ENCODE measurements at regions not wholly inside any gene's neighbourhood (a gene's known extent, or its start where the extent isn't known, plus 50 kb on each side); places are given as distances from the start of the nearest gene placed in this dataset.

DNA sequence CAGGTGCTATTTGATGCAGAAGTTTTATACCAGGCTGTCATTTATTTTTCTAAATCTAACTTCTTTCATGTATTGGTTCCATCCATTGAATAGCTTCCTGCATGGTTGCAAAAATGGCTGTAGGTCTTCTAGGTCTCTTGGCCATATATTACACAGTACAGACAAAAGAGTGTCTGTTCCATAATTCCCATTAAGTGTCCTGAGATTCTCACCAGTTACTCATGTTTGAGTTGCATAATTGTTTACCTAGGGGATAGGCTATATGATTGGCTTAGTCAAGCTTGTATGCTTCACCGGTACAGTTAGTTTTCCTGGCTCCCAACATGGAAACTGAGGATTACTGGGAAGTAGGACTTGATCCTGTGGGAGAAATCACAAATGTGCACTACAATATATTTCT, 399.4 kb upstream of the NUDT12 start:
- H3K4me1 Mint-ChIP-seq (ENCODE audit: low read depth), result no peaks in the 10 kb centered on the region
- no peak overlapping the region for H3K4me3 Mint-ChIP-seq
- ATAC-seq (replicated peaks in 1 of 2) (no peak), DNase-seq (no peak)
- H3K27ac Mint-ChIP-seq, result no peak overlapping the region
- peaks cover 2 to 15% of the 10 kb centered on the region in 2 donors for H3K9me3 Mint-ChIP-seq
- no peaks in the 10 kb centered on the region for H3K27me3 Mint-ChIP-seq (ENCODE audit: low read depth)
- peaks cover 0 to 2% of the 10 kb centered on the region in 2 donors for H3K36me3 Mint-ChIP-seq (ENCODE audit: insufficient read depth in 2 of 2)

DNA sequence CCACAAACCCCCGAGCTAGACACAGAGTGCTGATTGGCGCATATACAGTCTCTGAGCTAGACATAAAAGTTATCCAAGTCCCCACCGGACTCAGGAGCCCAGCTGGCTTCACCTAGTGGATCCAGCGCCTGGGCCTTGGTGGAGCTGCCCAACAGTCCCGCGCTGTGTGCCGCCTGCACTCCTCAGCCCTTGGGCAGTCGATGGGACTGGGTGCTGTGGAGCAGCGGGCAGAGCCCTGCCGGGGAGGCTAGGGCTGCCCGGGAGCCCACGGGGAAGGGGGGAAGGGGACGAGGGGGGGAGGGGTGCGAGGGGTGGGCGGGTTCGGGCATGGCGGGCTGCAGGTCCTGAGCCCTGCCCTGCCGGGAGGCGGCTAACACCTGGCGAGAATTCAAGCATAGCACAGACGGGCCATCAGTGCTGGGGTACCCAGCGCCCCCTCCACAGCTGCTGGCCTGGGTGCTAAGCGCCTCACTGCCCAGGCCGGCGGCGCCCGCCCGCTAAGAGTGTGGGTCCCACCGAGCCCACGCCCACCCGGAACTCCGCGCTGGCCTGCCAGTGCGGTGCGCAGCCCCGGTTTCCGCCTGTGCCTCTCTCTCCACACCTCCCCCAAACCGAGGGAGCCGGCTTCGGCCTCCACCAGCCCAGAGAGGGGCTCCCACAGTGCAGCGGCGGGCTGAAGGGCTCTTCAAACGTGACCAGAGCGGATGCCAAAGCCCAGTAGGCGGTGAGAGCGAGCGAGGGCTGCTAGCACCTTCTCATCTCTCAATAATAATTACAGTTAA, 391.2 kb upstream of the NUDT12 start:
- ATAC-seq (replicated peaks in 1 of 2), result no peak
- Mint-ChIP-seq H3K4me1 (ENCODE audit: low read depth) (no peaks in the 10 kb centered on the region), H3K36me3 (ENCODE audit: insufficient read depth in 2 of 2) (peaks cover 0 to 2% of the 10 kb centered on the region in 2 donors)

DNA sequence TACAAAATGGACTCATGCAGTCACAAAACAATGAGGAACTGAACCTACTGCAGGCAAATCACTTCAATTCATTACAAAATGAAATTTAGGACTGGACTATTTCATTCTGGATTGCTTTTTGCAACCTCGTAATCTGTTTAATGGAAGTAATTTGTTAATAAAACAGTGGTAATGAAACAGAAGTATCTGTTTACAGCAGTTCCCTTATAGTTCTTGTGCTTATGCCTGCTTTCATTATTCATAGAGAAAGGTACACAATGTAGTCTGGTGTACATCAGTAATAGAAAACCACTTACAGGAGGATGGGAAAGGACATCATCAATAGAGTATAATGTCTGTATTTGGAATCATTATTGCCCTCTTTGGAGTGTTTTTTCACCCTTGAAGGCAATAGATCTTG, 389.2 kb upstream of the NUDT12 start:
- H3K9me3 Mint-ChIP-seq, result peaks cover 0 to 2% of the 10 kb centered on the region in 2 donors
- H3K27ac Mint-ChIP-seq, result no peak overlapping the region
- no peaks in the 10 kb centered on the region for H3K4me1 Mint-ChIP-seq (ENCODE audit: low read depth)
- peaks cover 0 to 2% of the 10 kb centered on the region in 2 donors for H3K36me3 Mint-ChIP-seq (ENCODE audit: insufficient read depth in 2 of 2)
- ATAC-seq (replicated peaks in 1 of 2), result no peak
- H3K27me3 Mint-ChIP-seq (ENCODE audit: low read depth), result no peaks in the 10 kb centered on the region
- H3K4me3 Mint-ChIP-seq, result no peak overlapping the region
- no peak for DNase-seq

More for the DNA sequence above, 391.2 kb upstream of the NUDT12 start:
- peaks cover 2 to 8% of the 10 kb centered on the region in 2 donors for H3K9me3 Mint-ChIP-seq
- no peak for DNase-seq
- no peak overlapping the region for H3K27ac Mint-ChIP-seq
- H3K27me3 Mint-ChIP-seq (ENCODE audit: low read depth), result no peaks in the 10 kb centered on the region
- H3K4me3 Mint-ChIP-seq, result no peak overlapping the region

DNA sequence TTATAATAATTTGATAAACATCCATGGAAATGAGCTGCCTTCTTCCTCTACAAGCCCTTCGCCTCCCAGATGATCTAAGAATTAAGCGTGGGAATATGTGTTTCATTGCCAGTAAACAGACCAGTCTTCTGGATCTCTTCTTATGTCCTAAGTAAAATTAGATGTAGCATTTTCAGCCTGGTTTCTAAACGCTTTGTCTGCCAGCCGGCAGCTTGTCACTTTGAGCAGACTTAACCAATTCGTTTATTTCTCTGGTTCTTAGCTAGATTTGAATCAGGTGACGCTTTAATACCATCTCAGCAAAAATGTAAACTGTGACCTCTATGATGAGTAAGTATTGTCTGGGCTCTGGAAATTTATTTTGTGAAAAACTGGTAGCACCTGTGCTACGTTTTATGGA, 380.6 kb upstream of the NUDT12 start:
- no peak overlapping the region for H3K27ac Mint-ChIP-seq
- H3K4me1 Mint-ChIP-seq (ENCODE audit: low read depth), result no peaks in the 10 kb centered on the region
- ATAC-seq (replicated peaks in 1 of 2) (no peak), DNase-seq (no peak)
- no peaks in the 10 kb centered on the region for H3K27me3 Mint-ChIP-seq (ENCODE audit: low read depth)
- H3K9me3 Mint-ChIP-seq, result peaks cover 0 to 2% of the 10 kb centered on the region in 2 donors
- H3K36me3 Mint-ChIP-seq (ENCODE audit: insufficient read depth in 2 of 2), result no peaks in the 10 kb centered on the region
- no peak overlapping the region for H3K4me3 Mint-ChIP-seq

DNA sequence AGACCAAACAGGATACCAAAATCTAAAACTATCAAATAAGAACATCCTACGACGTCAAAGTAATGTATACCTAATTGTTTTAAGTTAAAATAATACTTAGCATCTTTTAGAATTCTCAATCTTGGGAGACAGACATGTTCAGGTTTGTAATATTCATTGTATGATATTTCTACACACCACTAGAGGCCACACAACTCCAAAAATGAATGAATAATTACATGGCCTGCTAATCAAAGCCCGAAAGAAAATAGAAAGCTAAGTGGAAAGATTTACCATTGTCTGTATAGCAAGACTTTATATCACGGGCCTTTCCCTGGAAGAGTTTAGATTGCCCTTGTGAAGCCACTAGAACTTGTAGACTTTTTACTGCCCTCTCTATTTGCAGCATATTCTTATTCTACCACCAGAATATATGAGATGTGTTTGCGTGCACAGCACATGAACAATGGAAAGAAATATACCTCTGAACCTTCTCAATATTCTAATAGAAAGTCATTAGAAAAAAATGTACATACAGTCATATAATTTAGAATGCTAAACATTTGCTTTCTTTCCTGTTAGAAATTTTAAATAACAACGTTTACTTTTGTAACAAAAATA, 380.1 kb upstream of the NUDT12 start:
- no peak for ATAC-seq (replicated peaks in 1 of 2)
- no peaks in the 10 kb centered on the region for H3K4me1 Mint-ChIP-seq (ENCODE audit: low read depth)
- no peaks in the 10 kb centered on the region for H3K36me3 Mint-ChIP-seq (ENCODE audit: insufficient read depth in 2 of 2)
- no peak for DNase-seq
- H3K9me3 Mint-ChIP-seq, result peaks cover 0 to 2% of the 10 kb centered on the region in 2 donors
- H3K27me3 Mint-ChIP-seq (ENCODE audit: low read depth), result no peaks in the 10 kb centered on the region
- H3K27ac Mint-ChIP-seq, result no peak overlapping the region
- H3K4me3 Mint-ChIP-seq, result no peak overlapping the region

DNA sequence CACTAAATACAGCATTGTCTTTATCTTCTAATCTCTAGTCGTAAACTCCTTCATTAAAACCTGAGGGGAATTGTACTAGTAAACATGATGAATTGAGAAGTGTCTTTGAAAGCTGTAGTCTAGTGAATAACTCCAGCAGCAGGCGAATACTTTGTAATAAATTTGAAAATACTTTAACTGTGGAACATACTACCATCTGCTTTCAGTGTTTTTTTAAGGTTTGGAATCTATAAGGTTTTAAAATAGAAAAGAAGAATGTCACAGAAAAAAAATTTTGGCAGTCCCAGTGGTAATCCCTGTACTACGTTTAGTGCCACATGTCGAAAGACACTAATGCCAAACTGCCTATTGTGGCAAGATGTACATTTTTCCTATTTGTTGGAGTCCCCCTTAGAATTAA, 379.0 kb upstream of the NUDT12 start:
- peaks cover 0 to 2% of the 10 kb centered on the region in 2 donors for H3K9me3 Mint-ChIP-seq
- H3K36me3 Mint-ChIP-seq (ENCODE audit: insufficient read depth in 2 of 2), result no peaks in the 10 kb centered on the region
- no peak overlapping the region for H3K4me3 Mint-ChIP-seq
- DNase-seq (no peak), ATAC-seq (replicated peaks in 1 of 2) (no peak)
- H3K27me3 Mint-ChIP-seq (ENCODE audit: low read depth), result no peaks in the 10 kb centered on the region
- H3K27ac Mint-ChIP-seq, result no peak overlapping the region
- no peaks in the 10 kb centered on the region for H3K4me1 Mint-ChIP-seq (ENCODE audit: low read depth)

DNA sequence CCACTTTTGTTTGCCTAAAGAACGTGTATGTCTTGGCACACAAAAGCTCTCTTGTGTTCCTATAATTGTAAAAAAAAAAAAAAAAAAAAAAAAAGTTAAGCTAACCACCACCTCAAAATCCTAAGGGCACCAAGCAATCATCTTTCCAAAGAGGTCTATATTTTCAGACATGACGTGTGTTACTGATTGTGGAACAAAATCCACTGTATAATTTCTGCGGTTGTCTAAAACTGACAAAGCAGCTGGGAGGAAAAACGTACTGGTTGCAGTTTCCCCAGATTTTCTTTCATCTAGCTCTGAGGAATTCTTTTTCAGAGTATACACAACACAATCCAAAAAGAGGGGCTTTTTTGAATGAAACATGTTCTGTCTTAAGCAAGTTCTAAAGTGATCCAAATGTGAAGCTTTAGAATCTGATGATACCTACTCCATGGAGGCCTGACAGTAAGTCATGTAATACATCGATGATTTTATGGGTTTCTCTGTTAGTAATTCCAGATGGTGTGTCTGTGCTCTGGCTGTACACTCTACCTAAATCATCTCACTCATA, 375.6 kb upstream of the NUDT12 start:
- Mint-ChIP-seq H3K36me3 (ENCODE audit: insufficient read depth in 2 of 2) (no peaks in the 10 kb centered on the region), H3K4me1 (ENCODE audit: low read depth) (no peaks in the 10 kb centered on the region), H3K27me3 (ENCODE audit: low read depth) (no peaks in the 10 kb centered on the region), H3K9me3 (peaks cover 3 to 5% of the 10 kb centered on the region in 2 donors), H3K27ac (no peak overlapping the region), H3K4me3 (no peak overlapping the region)
- DNase-seq, result no peak
- no peak for ATAC-seq (replicated peaks in 1 of 2)

DNA sequence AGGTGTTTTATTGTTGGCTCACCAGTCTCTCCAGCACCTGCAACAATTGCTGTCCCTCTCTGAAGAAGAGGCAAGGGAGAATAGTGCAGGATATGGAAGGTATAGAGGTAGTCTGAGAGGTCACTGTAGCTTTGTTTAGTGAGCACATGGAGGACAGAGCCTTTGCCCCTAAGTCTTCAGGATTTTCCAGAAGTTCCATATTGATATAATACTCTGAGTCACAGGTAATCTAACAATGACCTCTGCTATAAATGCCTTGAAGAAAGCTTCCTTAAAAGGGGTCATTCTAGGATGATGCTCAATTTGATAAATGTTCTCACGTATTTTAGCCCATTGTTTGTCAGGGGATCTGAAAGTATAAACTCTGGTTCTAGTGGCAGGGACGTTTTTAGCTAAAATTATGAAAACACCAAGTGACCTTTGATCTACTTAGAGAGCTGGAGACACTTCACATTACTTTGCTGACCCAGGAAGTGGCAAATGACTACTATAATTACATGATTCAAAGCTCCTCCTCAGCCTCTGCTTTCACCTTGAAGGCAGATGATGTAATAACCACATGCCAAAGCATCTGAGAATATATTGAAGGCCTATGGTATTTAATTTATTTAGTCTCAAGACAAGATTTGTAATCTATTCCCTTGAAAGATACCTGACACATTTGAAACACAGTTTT, 366.9 kb upstream of the NUDT12 start:
- H3K4me1 Mint-ChIP-seq (ENCODE audit: low read depth), result no peaks in the 10 kb centered on the region
- H3K27ac Mint-ChIP-seq, result no peak overlapping the region
- H3K4me3 Mint-ChIP-seq, result no peak overlapping the region
- peaks cover 5% of the 10 kb centered on the region in 2 donors for H3K9me3 Mint-ChIP-seq
- no peak for DNase-seq
- H3K27me3 Mint-ChIP-seq (ENCODE audit: low read depth), result no peaks in the 10 kb centered on the region
- H3K36me3 Mint-ChIP-seq (ENCODE audit: insufficient read depth in 2 of 2), result no peaks in the 10 kb centered on the region
- no peak for ATAC-seq (replicated peaks in 1 of 2)

DNA sequence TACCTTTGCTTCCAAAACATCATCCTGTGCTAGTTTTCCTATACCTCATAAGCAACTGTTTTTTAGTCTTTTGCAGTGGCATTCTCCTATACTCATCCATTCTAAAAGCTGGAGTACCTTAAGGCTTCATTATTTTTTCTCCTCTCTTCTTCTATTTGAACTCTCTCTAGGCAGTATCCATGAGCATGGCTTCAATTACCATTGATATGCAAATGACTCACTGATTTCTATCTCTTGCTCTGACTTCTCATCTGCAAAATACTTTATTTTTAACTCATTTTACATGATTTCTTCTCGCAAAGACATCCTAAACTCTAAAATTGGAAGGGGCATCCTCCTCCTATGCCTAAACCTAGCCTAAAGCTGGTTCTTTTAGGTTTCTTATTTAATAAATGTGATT, 365.1 kb upstream of the NUDT12 start:
- H3K4me1 Mint-ChIP-seq (ENCODE audit: low read depth), result no peaks in the 10 kb centered on the region
- H3K27me3 Mint-ChIP-seq (ENCODE audit: low read depth), result no peaks in the 10 kb centered on the region
- no peak overlapping the region for H3K4me3 Mint-ChIP-seq
- H3K36me3 Mint-ChIP-seq (ENCODE audit: insufficient read depth in 2 of 2), result no peaks in the 10 kb centered on the region
- DNase-seq (no peak), ATAC-seq (replicated peaks in 1 of 2) (no peak)
- no peak overlapping the region for H3K27ac Mint-ChIP-seq
- H3K9me3 Mint-ChIP-seq, result peaks cover 2 to 5% of the 10 kb centered on the region in 2 donors

DNA sequence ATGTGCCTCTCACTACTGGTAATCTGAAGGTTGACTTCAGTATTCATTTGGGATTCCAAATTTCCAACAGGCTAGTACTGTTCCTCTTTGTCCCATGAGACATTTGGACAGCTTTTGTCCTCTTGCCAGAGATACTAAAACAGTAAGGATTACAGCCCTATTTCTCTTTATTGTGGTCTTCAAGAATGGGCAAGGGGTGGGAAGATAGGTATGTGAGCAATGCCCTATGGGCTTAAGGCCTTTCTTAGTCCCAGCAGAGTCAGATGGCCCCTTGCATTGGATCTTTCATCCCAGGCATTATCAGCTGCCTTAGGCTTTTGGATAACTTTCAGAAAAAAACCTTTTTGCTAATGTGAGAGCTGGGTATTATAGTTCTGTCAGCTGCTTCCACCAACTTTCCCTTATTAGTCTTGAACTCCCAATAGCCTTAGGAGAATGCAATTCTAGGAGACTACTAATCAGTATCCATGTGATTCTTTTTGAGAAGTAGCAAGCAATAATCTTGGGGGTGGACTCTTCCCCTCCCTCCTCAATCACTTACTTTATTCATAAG, 361.1 kb upstream of the NUDT12 start:
- DNase-seq (no peak), ATAC-seq (replicated peaks in 1 of 2) (no peak)
- Mint-ChIP-seq H3K4me3 (no peak overlapping the region), H3K9me3 (peaks cover 0 to 3% of the 10 kb centered on the region in 2 donors), H3K27me3 (ENCODE audit: low read depth) (no peaks in the 10 kb centered on the region), H3K4me1 (ENCODE audit: low read depth) (no peaks in the 10 kb centered on the region), H3K27ac (no peak overlapping the region), H3K36me3 (ENCODE audit: insufficient read depth in 2 of 2) (no peaks in the 10 kb centered on the region)

DNA sequence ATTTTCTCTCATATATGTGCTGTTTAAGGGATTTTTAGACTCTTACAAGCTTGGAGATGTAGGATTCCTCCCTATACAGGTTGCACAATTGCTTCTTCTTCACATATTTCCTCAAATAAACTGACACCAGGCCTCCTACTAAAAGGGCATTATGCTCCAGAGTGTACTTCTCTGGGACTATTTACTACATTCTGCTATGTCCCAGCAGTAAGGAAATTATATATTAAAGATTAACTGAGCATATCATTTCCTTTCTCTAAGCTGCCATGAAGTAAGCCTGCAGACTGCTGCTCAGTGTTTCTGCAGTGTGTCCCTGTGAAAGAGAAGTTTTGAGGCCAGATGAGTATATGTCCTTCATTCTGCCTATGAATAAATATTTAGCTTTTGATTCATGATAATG, 356.9 kb upstream of the NUDT12 start:
- Mint-ChIP-seq H3K27ac (no peak overlapping the region), H3K36me3 (ENCODE audit: insufficient read depth in 2 of 2) (no peaks in the 10 kb centered on the region), H3K4me1 (ENCODE audit: low read depth) (no peaks in the 10 kb centered on the region), H3K27me3 (ENCODE audit: low read depth) (no peaks in the 10 kb centered on the region), H3K4me3 (no peak overlapping the region), H3K9me3 (no peaks in the 10 kb centered on the region)
- ATAC-seq (replicated peaks in 1 of 2), result no peak
- no peak for DNase-seq

DNA sequence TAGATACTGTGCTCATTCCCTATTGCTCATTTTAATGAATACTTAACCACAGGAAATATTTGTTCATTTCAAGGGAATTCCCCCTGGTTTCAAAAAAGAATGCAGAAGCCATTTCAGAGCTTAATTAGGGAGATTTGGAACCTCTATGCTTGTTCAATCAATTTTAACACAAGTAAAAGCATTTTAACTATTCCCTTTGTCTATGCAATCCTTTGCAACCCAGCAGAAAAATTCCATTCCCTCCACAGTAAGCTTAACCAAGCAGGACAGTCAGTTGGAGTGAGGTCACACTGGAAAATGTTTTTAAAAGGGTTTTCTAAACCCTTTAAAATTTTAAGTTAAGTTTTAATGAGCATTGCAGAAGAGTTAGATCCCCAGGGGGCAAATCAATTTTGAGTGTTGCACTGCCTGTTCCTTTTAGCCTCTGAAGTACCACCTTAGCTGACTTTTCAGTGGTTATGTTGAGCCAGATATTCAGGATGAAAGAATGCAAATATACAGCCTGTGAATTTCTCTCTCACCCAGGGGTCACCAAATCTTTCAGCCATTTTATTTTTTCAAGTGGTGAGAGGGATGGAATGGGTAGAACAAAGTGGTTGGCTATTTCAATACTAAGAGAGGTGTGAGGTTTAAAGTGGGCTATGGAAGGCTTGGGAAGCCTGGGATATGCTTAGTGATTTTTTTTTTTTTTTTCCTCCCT, 356.2 kb upstream of the NUDT12 start:
- H3K9me3 Mint-ChIP-seq, result no peaks in the 10 kb centered on the region
- H3K4me3 Mint-ChIP-seq, result no peak overlapping the region
- no peaks in the 10 kb centered on the region for H3K36me3 Mint-ChIP-seq (ENCODE audit: insufficient read depth in 2 of 2)
- H3K4me1 Mint-ChIP-seq (ENCODE audit: low read depth), result no peaks in the 10 kb centered on the region
- no peak overlapping the region for H3K27ac Mint-ChIP-seq
- no peaks in the 10 kb centered on the region for H3K27me3 Mint-ChIP-seq (ENCODE audit: low read depth)
- DNase-seq, result no peak
- no peak for ATAC-seq (replicated peaks in 1 of 2)

Data from activated T-cell treated with anti-CD3 and anti-CD28 coated beads, Interleukin-2, amount 50 U/mL, for 72 hours (primary cell).